ENCODE measurements at regions not wholly inside any gene's neighbourhood (a gene's known extent, or its start where the extent isn't known, plus 50 kb on each side); places are given as distances from the start of the nearest gene placed in this dataset.

DNA sequence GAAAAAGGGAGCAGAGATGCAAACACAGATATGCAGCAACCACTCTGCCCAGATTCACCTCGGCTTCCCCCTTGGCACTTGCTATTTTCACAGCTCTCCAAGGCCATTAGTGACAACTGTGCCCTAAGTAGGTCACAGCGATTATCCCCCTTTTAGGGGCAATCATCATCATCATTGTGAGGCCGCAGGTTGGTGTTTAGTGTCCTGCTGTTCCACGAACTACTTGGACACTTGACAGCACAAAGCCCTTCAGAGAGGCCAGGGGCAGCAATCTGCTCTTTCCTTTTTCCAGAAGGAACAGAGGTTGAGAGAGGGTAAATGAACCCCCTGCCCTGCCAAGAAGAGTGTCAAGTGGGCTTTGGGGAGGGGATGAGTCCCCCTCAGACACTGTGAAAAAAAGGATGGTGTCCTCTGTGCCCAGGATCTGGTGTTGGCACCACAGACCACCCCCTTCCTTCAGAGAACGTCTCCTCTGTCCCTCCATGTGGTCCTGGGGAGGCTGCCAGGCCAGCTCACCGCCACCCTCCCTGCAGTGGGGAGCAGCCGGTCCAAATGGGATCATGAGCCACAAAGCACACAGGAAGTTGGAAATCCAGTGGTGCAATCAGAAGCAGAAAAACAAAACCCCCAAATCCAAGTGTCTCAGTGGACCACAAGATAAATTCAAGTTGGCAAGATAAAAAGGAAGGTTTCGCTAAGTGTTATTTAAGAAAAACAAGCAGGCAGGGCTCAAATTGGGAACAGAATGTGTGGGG, 78.4 kb upstream of the MED9 start:
- ATAC-seq (no peak), DNase-seq (no peak)
- Mint-ChIP-seq H3K4me1 (ENCODE audit: low read depth) (peaks cover 26% of the 10 kb centered on the region), H3K9me3 (no peaks in the 10 kb centered on the region), H3K27me3 (ENCODE audit: low read depth) (no peaks in the 10 kb centered on the region), H3K36me3 (ENCODE audit: insufficient read depth) (no peaks in the 10 kb centered on the region), H3K4me3 (no peak overlapping the region)

DNA sequence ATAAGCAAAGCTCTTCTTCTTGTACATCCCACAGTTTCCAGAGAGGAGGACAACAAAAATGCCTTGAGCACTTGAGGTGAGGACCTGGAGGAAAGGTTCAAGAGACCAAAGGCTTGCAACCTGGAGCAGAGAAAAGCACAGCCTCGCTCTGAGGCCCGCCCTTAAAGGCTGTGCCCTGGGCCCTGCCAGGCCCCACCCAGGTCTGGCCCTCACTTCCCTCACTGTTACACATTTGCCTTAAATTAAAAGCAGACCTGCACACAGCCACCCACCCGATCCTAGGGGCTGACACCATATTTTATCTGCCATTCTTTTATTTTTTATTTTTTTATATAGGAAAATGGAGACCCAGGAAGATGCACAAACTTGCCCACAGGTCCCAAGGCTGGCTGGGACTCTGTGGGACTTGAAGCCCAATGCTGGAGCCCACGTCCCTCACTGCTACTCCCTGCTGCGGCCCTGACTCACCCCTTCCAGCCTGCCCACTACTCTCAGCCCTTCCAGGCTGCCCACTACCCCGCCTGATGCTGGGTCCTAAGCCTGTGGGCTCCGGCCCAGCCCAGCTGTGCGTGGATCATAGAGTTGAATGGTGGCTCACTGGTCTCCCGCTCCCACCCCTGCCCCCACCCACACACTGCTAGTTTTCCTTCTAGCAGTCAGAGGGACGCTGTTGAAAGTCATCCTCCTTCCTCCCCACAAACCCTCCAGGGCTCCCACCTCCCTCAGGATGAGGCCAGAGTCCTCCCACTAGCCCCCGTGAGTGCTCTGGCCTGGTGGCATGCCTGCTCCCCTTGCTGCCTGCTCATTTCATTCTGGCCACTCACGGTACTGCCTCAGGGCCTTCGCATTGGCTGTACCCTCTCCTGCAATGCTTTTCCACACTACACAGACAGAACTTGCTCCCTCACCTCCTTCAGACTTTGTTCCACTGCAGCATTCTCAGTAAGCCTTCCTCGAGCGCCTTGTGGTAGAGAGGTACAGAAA, 77.6 kb upstream of the MED9 start:
- Mint-ChIP-seq H3K9me3 (no peaks in the 10 kb centered on the region), H3K36me3 (ENCODE audit: insufficient read depth) (no peaks in the 10 kb centered on the region), H3K4me1 (ENCODE audit: low read depth) (peaks cover 35% of the 10 kb centered on the region), H3K4me3 (no peak overlapping the region), H3K27me3 (ENCODE audit: low read depth) (no peaks in the 10 kb centered on the region)
- DNase-seq (no peak), ATAC-seq (no peak)

DNA sequence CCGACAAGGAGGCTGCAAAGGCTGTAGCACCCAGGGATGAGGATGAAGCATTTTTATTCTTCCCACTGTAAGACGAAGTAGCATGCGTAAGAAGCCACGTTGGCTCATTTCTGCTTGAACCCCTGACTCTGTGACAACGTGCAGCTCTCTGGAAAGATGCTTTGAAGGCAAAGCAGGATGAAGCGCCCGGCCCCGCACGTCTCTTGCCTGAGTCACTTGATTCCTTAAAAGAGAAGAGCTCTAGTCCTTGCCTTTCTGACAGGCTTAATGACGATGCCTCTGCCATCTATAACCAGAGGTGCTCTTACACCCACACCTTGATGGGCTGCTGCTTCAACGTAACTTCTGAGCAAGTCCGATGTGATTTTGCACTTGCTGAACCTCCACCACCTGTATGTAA, 76.7 kb upstream of the MED9 start:
- ATAC-seq, result no peak
- H3K36me3 Mint-ChIP-seq (ENCODE audit: insufficient read depth), result no peaks in the 10 kb centered on the region

DNA sequence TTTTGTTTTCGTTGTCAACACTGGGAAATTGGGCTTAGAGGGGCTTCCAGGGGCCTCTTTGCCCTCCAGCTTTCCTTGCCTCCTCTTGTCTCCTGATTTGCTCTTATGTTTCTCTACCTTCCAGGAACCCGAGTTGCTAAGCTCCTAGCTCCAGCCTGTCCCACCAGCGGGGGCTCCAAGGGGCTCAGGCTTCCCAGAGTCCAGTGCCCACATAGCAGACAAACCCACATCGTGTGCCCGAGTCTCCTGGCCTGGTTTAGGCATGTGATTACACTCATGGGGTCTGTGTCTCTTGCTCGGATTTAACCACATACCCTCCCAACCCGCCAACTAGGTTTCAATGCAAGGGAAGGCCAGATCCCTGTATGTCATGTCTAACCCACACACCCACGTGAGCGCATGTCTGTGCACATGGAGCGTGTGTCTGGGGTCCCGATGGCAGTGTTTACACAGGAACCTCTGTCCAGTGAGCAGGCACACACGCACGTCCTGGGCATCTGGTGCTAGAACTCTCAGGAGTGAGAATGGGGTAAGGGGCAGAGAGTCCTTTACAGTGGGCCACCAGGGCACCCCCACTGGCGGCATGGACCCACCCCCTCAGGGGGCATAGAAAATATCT, 76.1 kb upstream of the MED9 start:
- no peaks in the 10 kb centered on the region for H3K36me3 Mint-ChIP-seq (ENCODE audit: insufficient read depth)
- ATAC-seq (no peak), DNase-seq (no peak)
- peaks cover 49% of the 10 kb centered on the region for H3K4me1 Mint-ChIP-seq (ENCODE audit: low read depth)
- no peaks in the 10 kb centered on the region for H3K27me3 Mint-ChIP-seq (ENCODE audit: low read depth)
- H3K4me3 Mint-ChIP-seq, result no peak overlapping the region
- no peaks in the 10 kb centered on the region for H3K9me3 Mint-ChIP-seq

More for the DNA sequence above, 76.7 kb upstream of the MED9 start:
- no peaks in the 10 kb centered on the region for H3K27me3 Mint-ChIP-seq (ENCODE audit: low read depth)
- peaks cover 43% of the 10 kb centered on the region for H3K4me1 Mint-ChIP-seq (ENCODE audit: low read depth)
- H3K9me3 Mint-ChIP-seq, result no peaks in the 10 kb centered on the region
- H3K4me3 Mint-ChIP-seq, result no peak overlapping the region
- no peak for DNase-seq

DNA sequence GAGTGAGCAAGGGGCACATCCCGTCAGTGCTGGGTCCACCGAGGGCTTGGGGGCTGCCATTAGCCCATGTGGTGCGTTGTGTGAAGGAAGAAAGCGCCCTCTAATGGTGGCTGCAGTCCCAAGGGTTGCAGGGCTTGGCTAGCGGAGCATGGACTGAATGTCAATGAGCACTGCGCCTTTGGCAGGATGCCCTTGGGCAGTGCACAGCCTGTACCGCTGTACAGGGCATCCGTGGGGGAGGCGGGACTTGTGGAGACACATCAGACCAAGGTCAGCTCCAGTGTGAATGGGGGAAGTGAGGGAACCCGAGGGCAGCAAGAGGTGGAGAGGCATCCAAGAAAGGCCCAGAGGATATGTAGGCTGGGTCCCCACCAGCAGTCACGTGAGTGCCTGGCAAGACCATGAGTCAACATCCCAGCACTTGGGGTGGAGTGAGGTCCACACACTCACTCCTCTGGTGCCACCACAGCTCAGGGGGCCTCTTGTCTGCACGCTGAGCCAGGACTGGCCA, 75.5 kb upstream of the MED9 start:
- no peak for ATAC-seq
- H3K9me3 Mint-ChIP-seq, result no peaks in the 10 kb centered on the region
- H3K4me3 Mint-ChIP-seq, result no peak overlapping the region
- no peaks in the 10 kb centered on the region for H3K36me3 Mint-ChIP-seq (ENCODE audit: insufficient read depth)
- H3K27me3 Mint-ChIP-seq (ENCODE audit: low read depth), result no peaks in the 10 kb centered on the region
- no peak for DNase-seq
- peaks cover 55% of the 10 kb centered on the region for H3K4me1 Mint-ChIP-seq (ENCODE audit: low read depth)

DNA sequence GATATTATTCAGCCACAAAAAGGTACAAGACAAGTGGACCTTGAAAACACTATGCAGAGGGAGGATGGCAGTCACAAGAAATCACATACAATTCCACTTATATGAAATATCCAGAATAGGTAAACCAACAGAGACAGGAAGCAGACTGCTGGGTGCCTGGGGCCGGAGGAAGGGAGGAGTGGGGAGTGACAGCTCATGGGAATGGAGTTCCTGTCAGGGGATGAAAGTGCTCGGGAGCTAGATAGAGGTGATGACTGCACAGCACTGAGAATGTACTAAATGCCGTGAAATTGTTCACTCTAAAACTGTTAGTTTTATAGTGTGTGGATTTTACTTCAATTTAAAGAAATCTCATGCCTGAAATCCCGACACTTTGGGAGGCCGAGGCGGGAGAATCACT, 74.2 kb upstream of the MED9 start:
- no peaks in the 10 kb centered on the region for H3K9me3 Mint-ChIP-seq
- no peak overlapping the region for H3K4me3 Mint-ChIP-seq
- ATAC-seq, result no peak
- no peak for DNase-seq
- H3K4me1 Mint-ChIP-seq (ENCODE audit: low read depth), result peaks cover 63% of the 10 kb centered on the region
- no peaks in the 10 kb centered on the region for H3K27me3 Mint-ChIP-seq (ENCODE audit: low read depth)
- H3K36me3 Mint-ChIP-seq (ENCODE audit: insufficient read depth), result no peaks in the 10 kb centered on the region

DNA sequence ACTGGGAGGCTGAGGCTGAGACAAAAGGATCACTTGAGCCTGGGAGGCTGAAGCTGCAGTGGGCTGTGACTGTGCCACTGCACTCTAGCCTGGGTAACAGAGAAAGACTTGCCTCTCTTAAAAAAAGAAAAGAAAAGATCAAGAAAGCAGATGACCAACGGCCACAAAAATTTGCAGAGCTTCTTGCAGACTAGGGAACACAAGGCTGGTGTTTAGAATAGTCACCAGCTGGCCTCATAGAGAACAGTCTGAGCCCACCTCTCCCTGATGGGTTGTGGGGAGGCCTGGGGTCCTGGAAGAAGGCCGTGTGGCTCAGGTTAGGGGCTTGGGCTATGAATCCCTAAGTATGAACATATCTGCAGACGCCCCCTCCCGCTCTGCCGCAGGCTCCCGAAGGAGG, 73.7 kb upstream of the MED9 start:
- no peaks in the 10 kb centered on the region for H3K9me3 Mint-ChIP-seq
- H3K4me3 Mint-ChIP-seq, result peak overlapping the region; percentile 51
- no peaks in the 10 kb centered on the region for H3K27me3 Mint-ChIP-seq (ENCODE audit: low read depth)

DNA sequence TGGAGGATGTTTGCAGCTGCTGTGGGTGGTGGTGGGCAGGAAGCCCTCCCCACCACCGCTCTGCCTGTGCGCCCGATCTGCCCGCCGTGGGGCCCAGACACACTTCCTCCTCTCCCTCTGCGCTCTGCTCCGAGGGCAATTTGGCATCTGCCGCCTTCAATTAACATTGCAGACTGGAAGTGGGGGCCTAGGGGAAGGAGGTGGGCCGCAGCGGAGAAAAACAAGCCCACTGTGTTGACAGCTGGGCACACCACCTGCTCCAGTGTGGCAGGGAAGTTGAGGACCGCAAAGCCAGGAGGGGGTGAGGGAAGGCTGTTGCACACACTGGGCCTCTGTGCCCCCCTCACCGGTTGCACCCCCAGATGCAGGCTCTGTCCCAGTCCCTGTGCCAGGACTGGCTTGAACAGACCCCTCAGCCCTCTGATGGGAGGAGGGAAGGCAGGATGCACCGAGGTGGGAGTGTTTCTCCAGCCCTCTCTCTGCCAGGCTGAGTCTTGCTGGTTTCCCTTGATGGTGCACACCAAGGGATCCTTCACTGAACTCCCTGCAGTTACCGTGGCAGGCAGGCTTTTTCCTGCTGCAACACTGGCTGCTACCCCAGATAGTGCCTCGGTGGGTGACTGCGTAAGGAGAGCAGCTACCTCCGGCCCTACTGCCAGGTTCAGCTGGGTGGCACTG, 72.8 kb upstream of the MED9 start:
- no peaks in the 10 kb centered on the region for H3K27me3 Mint-ChIP-seq (ENCODE audit: low read depth)
- H3K4me3 Mint-ChIP-seq, result peak overlapping the region; percentile 64
- peaks cover 72% of the 10 kb centered on the region for H3K4me1 Mint-ChIP-seq (ENCODE audit: low read depth)
- peak; percentile 30 for DNase-seq
- H3K36me3 Mint-ChIP-seq (ENCODE audit: insufficient read depth), result no peaks in the 10 kb centered on the region
- no peaks in the 10 kb centered on the region for H3K9me3 Mint-ChIP-seq
- peak; percentile 79 to 88 for ATAC-seq

More for the DNA sequence above, 73.7 kb upstream of the MED9 start:
- DNase-seq, result no peak
- no peaks in the 10 kb centered on the region for H3K36me3 Mint-ChIP-seq (ENCODE audit: insufficient read depth)
- peaks cover 66% of the 10 kb centered on the region for H3K4me1 Mint-ChIP-seq (ENCODE audit: low read depth)
- no peak for ATAC-seq

DNA sequence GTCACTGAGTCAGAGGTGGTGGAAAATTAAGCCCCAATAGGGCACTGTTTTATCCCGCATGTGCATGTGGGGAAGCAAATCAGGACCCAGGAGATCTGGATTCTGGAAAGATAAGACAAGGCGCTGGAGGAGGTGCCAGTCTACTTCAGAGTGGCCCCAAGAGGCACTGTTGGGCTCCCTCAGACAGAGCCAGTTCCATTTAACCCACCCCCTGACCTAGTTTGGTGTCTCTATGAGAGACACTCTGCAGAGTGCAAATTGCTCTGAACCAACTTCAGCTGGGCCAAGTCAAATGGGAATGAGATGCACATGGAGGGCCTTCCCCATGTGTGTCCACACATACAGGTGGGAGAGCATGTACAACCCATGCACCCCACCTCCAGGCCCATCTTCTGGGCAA, 71.1 kb upstream of the MED9 start:
- ATAC-seq (no peak), DNase-seq (no peak)
- Mint-ChIP-seq H3K4me1 (ENCODE audit: low read depth) (peaks cover 70% of the 10 kb centered on the region), H3K4me3 (no peak overlapping the region), H3K36me3 (ENCODE audit: insufficient read depth) (no peaks in the 10 kb centered on the region), H3K9me3 (no peaks in the 10 kb centered on the region), H3K27me3 (ENCODE audit: low read depth) (no peaks in the 10 kb centered on the region)

DNA sequence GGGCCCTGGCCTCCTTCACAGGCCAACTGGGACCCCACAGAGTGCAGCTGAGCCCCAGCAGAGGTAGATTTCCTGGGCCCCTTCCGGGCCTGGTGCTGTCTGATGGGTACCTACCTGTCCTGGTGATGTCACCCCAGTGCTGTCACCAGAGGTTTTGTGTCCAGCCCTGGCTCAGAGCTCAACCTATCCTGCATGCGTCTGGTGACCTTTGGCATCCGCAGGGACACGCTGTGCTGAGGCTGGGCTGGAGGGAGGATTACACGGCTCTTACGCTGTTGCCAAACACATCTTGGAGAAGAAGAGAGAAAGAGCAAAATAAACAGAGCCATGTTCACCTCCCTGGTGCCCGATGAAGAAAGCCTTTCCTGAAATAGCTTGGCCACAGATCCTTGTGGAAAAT, 70.6 kb upstream of the MED9 start:
- no peaks in the 10 kb centered on the region for H3K36me3 Mint-ChIP-seq (ENCODE audit: insufficient read depth)
- no peaks in the 10 kb centered on the region for H3K27me3 Mint-ChIP-seq (ENCODE audit: low read depth)
- ATAC-seq (no peak), DNase-seq (no peak)
- H3K9me3 Mint-ChIP-seq, result no peaks in the 10 kb centered on the region
- peaks cover 67% of the 10 kb centered on the region for H3K4me1 Mint-ChIP-seq (ENCODE audit: low read depth)
- no peak overlapping the region for H3K4me3 Mint-ChIP-seq

DNA sequence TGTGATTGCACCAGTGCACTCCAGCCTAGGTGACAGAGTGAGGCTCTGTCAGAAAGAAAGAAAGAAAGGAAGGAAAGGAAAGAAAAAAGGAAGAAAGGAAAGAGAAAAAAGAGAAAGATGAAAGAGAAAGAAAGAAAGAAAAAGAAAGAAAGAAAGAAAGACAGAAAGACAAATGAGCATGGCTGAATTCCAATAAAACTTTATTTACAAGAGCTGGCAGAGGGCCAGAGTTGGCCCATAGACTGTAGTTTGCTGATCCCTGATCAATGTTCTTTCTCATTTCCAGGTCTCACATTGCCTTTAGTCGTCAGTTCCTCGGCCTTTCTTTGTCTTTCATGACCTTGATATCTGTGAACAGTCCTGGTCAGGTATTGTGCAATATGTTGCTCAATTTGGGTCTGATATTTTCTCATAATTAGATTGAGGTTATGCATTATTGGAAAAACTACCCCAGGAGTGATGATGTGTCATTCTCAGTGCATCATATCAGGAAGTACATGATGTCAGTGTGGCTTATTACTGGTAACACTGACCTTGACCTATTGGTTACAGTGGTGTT, 68.5 kb upstream of the MED9 start:
- Mint-ChIP-seq H3K4me1 (ENCODE audit: low read depth) (peaks cover 52% of the 10 kb centered on the region), H3K27me3 (ENCODE audit: low read depth) (no peaks in the 10 kb centered on the region), H3K4me3 (no peak overlapping the region), H3K9me3 (no peaks in the 10 kb centered on the region), H3K36me3 (ENCODE audit: insufficient read depth) (no peaks in the 10 kb centered on the region)
- DNase-seq (no peak), ATAC-seq (no peak)

DNA sequence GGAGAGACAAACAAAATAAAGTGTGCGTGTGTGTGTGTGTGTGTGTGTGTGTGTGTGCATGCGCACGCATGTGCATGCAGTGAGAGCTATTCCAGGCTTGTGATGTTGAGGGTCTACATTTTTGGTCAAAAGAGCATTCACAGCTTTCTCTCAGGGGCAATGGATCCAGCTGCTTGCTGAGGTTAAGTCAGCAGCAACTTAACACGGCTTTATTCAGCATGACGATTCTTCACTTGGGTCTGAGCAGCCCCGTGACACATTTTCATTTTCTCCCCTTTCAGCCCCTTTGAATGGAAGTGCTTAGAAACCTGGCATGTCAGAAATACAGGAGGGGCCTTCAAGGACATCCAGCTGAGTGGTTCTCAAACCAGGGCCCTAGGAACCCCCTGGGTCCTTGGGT, 66.4 kb upstream of the MED9 start:
- no peaks in the 10 kb centered on the region for H3K36me3 Mint-ChIP-seq (ENCODE audit: insufficient read depth)
- DNase-seq, result no peak
- no peaks in the 10 kb centered on the region for H3K9me3 Mint-ChIP-seq
- peaks cover 35% of the 10 kb centered on the region for H3K4me1 Mint-ChIP-seq (ENCODE audit: low read depth)
- ATAC-seq, result no peak
- H3K27me3 Mint-ChIP-seq (ENCODE audit: low read depth), result peaks cover 5% of the 10 kb centered on the region
- H3K4me3 Mint-ChIP-seq, result no peak overlapping the region

DNA sequence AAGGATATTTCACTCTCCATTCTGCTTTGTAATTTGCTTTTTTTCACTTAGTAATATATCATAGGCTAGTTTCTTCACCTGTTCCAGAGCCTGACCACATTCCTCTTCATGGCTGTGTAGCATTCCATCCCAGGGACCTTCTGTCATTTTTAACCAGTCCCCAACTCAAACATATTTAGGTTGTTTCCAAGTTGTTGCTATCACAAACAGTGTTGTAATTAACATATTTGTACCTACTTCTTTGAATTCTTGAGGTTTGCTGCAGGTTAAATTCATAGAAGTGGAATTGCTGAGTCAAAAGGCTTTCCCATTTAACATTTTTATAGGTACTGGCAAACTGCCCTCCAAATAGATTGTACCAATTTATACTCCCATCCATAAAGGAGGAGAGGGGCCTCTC, 65.1 kb upstream of the MED9 start:
- peaks cover 5% of the 10 kb centered on the region for H3K27me3 Mint-ChIP-seq (ENCODE audit: low read depth)
- no peak overlapping the region for H3K4me3 Mint-ChIP-seq
- H3K4me1 Mint-ChIP-seq (ENCODE audit: low read depth), result peaks cover 31% of the 10 kb centered on the region
- DNase-seq, result no peak
- no peaks in the 10 kb centered on the region for H3K36me3 Mint-ChIP-seq (ENCODE audit: insufficient read depth)
- H3K9me3 Mint-ChIP-seq, result no peaks in the 10 kb centered on the region
- no peak for ATAC-seq

DNA sequence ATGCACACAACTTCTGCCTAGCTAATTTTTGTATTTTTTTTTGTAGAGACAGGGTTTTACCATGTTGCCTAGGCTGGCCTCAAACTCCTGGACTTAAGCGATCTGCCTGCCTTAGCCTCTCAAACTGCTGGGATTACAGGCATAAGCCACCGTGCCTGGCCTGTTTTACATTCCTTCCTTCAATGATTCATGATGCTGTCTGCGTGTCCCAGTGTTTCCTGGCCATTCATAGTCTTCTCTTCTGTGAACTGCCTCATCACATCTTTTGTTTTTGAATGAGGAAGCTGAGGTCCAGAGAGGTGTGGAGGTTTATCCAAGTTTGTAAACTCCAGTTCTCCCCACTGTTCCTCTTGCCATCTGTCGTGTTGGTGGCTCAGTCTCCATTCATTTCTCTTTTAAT, 64.5 kb upstream of the MED9 start:
- ATAC-seq, result no peak
- DNase-seq, result no peak
- peaks cover 30% of the 10 kb centered on the region for H3K4me1 Mint-ChIP-seq (ENCODE audit: low read depth)
- peaks cover 5% of the 10 kb centered on the region for H3K27me3 Mint-ChIP-seq (ENCODE audit: low read depth)
- no peaks in the 10 kb centered on the region for H3K9me3 Mint-ChIP-seq
- H3K4me3 Mint-ChIP-seq, result no peak overlapping the region
- no peaks in the 10 kb centered on the region for H3K36me3 Mint-ChIP-seq (ENCODE audit: insufficient read depth)
